ENCODE measurements at regions not wholly inside any gene's neighbourhood (a gene's known extent, or its start where the extent isn't known, plus 50 kb on each side); places are given as distances from the start of the nearest gene placed in this dataset.

- H3K4me1 ChIP-seq: no peaks in the 10 kb centered on the region
- TF ChIP-seq, protein P1, sequence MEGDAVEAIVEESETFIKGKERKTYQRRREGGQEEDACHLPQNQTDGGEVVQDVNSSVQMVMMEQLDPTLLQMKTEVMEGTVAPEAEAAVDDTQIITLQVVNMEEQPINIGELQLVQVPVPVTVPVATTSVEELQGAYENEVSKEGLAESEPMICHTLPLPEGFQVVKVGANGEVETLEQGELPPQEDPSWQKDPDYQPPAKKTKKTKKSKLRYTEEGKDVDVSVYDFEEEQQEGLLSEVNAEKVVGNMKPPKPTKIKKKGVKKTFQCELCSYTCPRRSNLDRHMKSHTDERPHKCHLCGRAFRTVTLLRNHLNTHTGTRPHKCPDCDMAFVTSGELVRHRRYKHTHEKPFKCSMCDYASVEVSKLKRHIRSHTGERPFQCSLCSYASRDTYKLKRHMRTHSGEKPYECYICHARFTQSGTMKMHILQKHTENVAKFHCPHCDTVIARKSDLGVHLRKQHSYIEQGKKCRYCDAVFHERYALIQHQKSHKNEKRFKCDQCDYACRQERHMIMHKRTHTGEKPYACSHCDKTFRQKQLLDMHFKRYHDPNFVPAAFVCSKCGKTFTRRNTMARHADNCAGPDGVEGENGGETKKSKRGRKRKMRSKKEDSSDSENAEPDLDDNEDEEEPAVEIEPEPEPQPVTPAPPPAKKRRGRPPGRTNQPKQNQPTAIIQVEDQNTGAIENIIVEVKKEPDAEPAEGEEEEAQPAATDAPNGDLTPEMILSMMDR (IDR thresholded peaks at IDR 0.05): no peak
- DNase-seq: no peak
- no peak overlapping the region for H3K9ac ChIP-seq (ENCODE audit: low read depth in 2 of 2, low read length in 2 of 2)
- no peaks in the 10 kb centered on the region for H3K9me3 ChIP-seq
- no peaks in the 10 kb centered on the region for H3K36me3 ChIP-seq
- no peaks in the 10 kb centered on the region for H3K27me3 ChIP-seq
- no peak overlapping the region for H3K4me3 ChIP-seq
- intact Hi-C loops (cut with DNase I): no loop called here
- no peak overlapping the region for H3K27ac ChIP-seq
These were observed 103.6 kb upstream of the ESRRB start for GRCh38 chr14:76272349-76272748.

DNA sequence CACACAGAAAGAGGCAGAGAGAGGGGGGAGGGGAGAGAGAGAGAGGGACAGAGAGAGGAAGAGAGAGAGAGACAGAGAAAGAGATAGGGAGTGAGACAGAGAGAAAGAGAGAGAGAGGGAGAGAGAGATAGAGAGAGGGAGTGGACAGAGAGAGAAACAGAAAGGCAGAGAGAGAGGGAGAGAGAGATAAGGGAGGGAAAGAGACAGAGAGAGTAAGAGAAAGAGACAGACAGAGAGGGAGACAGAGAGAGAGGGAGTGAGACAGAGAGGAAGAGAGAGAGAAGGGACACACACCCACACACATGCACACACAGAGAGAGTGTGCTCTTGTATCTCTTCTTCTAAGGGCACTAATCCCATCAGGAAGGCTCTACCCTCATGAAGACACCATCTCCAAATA, 103.2 kb upstream of the ESRRB start:
- Histone ChIP-seq H3K36me3 (no peaks in the 10 kb centered on the region), H3K27me3 (no peaks in the 10 kb centered on the region), H3K9ac (ENCODE audit: low read depth in 2 of 2, low read length in 2 of 2) (no peak overlapping the region), H3K4me3 (no peak overlapping the region), H3K9me3 (no peaks in the 10 kb centered on the region), H3K4me1 (no peaks in the 10 kb centered on the region), H3K27ac (no peak overlapping the region)
- no peak for DNase-seq
- intact Hi-C loops (cut with DNase I): no loop called here
- TF ChIP-seq, protein P1 (IDR thresholded peaks at IDR 0.05): no peak

DNA sequence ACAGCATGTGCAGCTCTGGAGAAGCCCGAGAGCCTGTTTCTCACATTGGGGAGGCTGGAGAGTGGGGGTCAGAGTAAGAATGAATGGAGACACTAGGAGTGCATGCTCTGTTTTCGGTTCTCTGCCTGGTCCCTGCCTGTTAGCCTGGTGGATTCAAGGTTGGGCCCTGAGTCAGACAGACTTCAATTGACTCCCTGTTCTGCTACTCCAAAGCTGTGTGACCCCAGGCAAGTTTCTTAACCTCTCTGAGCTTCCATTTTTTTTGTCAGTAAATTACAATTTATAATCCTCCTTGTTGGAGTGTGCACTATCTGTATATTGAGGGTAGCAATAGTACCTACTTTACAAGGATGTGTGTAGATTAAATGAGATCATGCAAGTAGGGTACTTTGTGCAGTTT, 102.6 kb upstream of the ESRRB start:
- DNase-seq: no peak
- TF ChIP-seq, protein P1 (IDR thresholded peaks at IDR 0.05): no peak
- Histone ChIP-seq H3K36me3 (no peaks in the 10 kb centered on the region), H3K9me3 (no peaks in the 10 kb centered on the region), H3K9ac (ENCODE audit: low read depth in 2 of 2, low read length in 2 of 2) (no peak overlapping the region), H3K4me3 (no peak overlapping the region), H3K27me3 (no peaks in the 10 kb centered on the region), H3K4me1 (no peaks in the 10 kb centered on the region), H3K27ac (no peak overlapping the region)
- intact Hi-C loops (cut with DNase I): no loop called here

DNA sequence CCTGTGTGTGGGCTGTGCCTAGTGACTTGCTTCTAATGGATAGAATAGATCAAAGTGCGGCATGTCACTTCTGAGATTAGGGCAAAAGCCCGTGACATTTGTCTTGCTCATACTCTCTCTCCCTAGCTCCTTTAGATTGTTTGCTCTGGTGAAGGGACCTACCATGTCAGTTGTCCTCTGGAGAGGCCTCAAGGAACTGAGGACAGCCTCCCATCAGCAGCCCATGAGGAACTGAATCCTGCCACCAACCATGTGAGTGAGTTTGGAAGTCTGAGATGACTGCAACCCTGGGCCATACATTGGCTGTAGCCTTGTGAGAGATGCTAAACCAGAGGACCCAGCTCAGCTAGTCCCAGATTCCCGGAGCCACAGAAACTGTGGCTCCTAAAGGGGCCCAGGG, 101.6 kb upstream of the ESRRB start:
- TF ChIP-seq, protein P1 (IDR thresholded peaks at IDR 0.05): no peak
- Histone ChIP-seq H3K36me3 (no peaks in the 10 kb centered on the region), H3K9me3 (no peaks in the 10 kb centered on the region), H3K27me3 (no peaks in the 10 kb centered on the region), H3K4me1 (no peaks in the 10 kb centered on the region), H3K27ac (no peak overlapping the region), H3K9ac (ENCODE audit: low read depth in 2 of 2, low read length in 2 of 2) (no peak overlapping the region), H3K4me3 (no peak overlapping the region)
- DNase-seq: no peak
- intact Hi-C loops (cut with DNase I): no loop called here

GRCh38 chr14:76277586-76278130, 98.3 kb upstream of the ESRRB start:
- H3K4me3 ChIP-seq: no peak overlapping the region
- intact Hi-C loops (cut with DNase I): no loop called here
- TF ChIP-seq, protein P1 (IDR thresholded peaks at IDR 0.05): no peak
- no peaks in the 10 kb centered on the region for H3K9me3 ChIP-seq
- no peak for DNase-seq
- no peak overlapping the region for H3K27ac ChIP-seq
- no peaks in the 10 kb centered on the region for H3K36me3 ChIP-seq
- no peaks in the 10 kb centered on the region for H3K4me1 ChIP-seq
- no peak overlapping the region for H3K9ac ChIP-seq (ENCODE audit: low read depth in 2 of 2, low read length in 2 of 2)
- H3K27me3 ChIP-seq: no peaks in the 10 kb centered on the region

All from colonic mucosa (tissue), 4 donors.